GM10266 (cell line): ENCODE measurements at regions not wholly inside any gene's neighbourhood (a gene's known extent, or its start where the extent isn't known, plus 50 kb on each side); places are given as distances from the start of the nearest gene placed in this dataset.
"Not testable (repeated sequence)": the region's sequence is repeated elsewhere in the genome, so short reads cannot be mapped to it uniquely, and the experiment has no call there.

Source experiments
- DNase-seq: peaks from one replicate; pipeline ENCODE4 v3.0.0; 2012; ENCODE audit errors: extremely low spot score
- CTCF ChIP-seq: IDR thresholded peaks from 2 replicates; pipeline ENCODE4 v1.5.1; 2012; ENCODE audit warnings: mild to moderate bottlenecking, low read depth; ENCODE audit not compliant: control insufficient read depth, insufficient read depth; ENCODE audit errors: missing control alignments

GRCh38 chr20:60104993-60105803 is 147.0 kb downstream of the CDH26 start:
- no peak for DNase-seq

GRCh38 chr20:60106186-60106585 is 148.0 kb downstream of the CDH26 start:
- DNase-seq: not testable (repeated sequence)

More at GRCh38 chr20:60104993-60105803, 147.0 kb downstream of the CDH26 start:
- TF ChIP-seq CTCF: no peak

- no peak for TF ChIP-seq CTCF
These were observed 149.6 kb downstream of the CDH26 start for GRCh38 chr20:60107621-60108390.

DNA sequence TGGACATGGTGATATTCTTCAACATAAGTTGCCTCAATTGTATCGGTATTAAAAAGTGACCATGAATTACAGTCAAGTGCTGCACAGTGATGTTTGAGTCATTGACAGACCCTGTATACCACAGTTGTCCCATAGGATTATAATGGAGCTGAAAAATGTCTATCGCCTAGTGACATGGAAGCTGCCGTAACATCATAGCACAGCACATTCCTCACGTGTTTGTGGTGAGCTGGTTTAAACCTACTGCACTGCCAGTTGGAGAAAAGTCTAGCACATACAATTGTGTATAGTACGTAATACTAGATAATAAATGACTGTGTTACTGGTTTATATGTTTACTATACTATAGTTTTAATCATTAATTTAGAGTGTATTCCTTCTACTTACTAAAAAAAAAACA is 150.2 kb downstream of the CDH26 start:
- DNase-seq: no peak
- TF ChIP-seq CTCF: no peak

More at GRCh38 chr20:60107621-60108390, 149.6 kb downstream of the CDH26 start:
- no peak for DNase-seq

DNA sequence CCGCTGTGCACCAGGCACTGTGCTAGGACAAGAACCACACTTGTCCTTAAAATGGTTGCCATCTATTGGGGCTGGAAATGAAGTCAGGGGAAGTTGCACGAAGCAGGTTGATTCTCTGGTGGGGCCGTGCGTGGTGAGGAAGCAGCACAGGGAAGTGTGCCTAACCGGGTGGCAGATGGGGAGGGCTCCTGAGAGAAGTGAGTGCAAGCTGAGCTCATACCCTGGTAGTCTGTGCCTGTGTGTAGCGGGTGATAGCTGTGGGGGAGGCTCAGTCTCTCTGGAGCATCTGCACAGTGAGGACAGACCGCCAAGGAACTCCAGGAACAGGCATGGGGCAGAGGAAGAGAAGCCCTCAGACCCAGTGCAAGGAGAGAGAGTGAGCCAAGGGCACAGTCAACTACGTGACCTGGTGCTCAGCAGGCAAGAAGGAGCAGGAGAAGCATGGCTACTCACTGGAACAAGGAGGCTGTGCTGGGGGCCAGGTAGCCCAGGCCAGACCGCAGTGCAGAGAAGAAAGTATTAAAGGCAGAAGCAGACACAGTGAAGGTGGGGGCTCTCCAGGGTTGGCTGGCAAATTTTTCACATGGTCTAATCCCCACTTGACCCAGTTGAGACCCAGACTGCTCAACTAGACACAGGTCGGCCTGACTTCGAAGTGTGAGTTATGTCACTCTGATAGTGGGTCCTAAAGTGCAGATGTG is 155.0 kb downstream of the CDH26 start:
- no peak for DNase-seq
- no peak for TF ChIP-seq CTCF

- TF ChIP-seq CTCF: no peak
- no peak for DNase-seq
These were observed 155.5 kb downstream of the CDH26 start for GRCh38 chr20:60113771-60114170.

- no peak for DNase-seq
- TF ChIP-seq CTCF: no peak
These were observed 157.2 kb downstream of the CDH26 start for GRCh38 chr20:60115451-60115850.
